ENCODE measurements at regions not wholly inside any gene's neighbourhood (a gene's known extent, or its start where the extent isn't known, plus 50 kb on each side); places are given as distances from the start of the nearest gene placed in this dataset.
"Not testable (repeated sequence)": the region's sequence is repeated elsewhere in the genome, so short reads cannot be mapped to it uniquely, and the experiment has no call there.

GRCh38 chr2:129009555-129010146, 691.0 kb upstream of the HS6ST1 start:
- H3K4me1 ChIP-seq (ENCODE audit: control insufficient read depth, insufficient read depth, low read length), result no peaks in the 10 kb centered on the region
- H3K36me3 ChIP-seq (ENCODE audit: control insufficient read depth, insufficient read depth, low read length), result no peaks in the 10 kb centered on the region
- no peak overlapping the region for H3K4me3 ChIP-seq (ENCODE audit: insufficient read depth, low read depth, low read length)
- no peaks in the 10 kb centered on the region for H3K27me3 ChIP-seq (ENCODE audit: control insufficient read depth, insufficient read depth, low read length, poor library complexity, severe bottlenecking)
- H3K9me3 ChIP-seq (ENCODE audit: control insufficient read depth, low read length), result no peaks in the 10 kb centered on the region
- 84 to 88% methylated on average over 11 of the region's 11 CpGs for WGBS, 2 experiments
- no peak overlapping the region for H3K27ac ChIP-seq (ENCODE audit: insufficient read depth, low read depth, low read length, poor library complexity, severe bottlenecking)

- 95 to 96% methylated on average over 5 of the region's 5 CpGs for WGBS, 2 experiments
- no peak overlapping the region for H3K27ac ChIP-seq (ENCODE audit: insufficient read depth, low read depth, low read length, poor library complexity, severe bottlenecking)
- H3K27me3 ChIP-seq (ENCODE audit: control insufficient read depth, insufficient read depth, low read length, poor library complexity, severe bottlenecking), result no peaks in the 10 kb centered on the region
These were observed 691.6 kb upstream of the HS6ST1 start for GRCh38 chr2:129010262-129010661.

DNA sequence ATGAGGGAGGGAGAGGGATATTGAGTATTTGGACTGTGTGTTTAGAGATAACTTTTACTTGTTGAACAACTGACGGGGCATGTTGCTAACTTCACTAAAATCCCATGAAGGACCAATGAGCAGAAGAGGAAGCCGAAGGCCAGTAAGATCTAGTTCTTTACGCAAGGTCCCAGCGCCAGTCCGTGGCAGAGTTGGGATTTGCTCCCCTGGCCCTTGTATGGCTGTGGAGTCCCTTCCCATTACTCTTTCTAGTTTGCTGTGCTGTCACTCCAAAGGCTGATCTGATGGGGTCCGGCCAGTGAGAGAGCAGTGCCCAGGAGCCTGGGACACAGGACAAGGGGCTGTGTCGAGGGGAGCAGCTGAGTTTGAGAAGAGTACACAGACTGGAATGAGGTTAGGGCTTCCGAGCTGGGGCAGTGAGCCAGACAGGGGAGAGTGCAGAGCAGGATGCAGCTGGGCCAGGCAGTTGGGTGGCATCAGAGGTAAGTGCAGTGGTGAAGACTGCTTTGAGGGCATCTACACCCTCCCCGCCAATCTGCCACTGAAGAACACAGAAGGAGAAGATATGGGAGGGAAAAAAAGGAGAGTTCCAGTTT, 692.9 kb upstream of the HS6ST1 start:
- 91% methylated on average over 9 of the region's 9 CpGs for WGBS, 2 experiments
- Histone ChIP-seq H3K4me3 (ENCODE audit: insufficient read depth, low read depth, low read length) (no peak overlapping the region), H3K9me3 (ENCODE audit: control insufficient read depth, low read length) (no peaks in the 10 kb centered on the region), H3K27ac (ENCODE audit: insufficient read depth, low read depth, low read length, poor library complexity, severe bottlenecking) (no peak overlapping the region), H3K36me3 (ENCODE audit: control insufficient read depth, insufficient read depth, low read length) (no peaks in the 10 kb centered on the region), H3K27me3 (ENCODE audit: control insufficient read depth, insufficient read depth, low read length, poor library complexity, severe bottlenecking) (no peaks in the 10 kb centered on the region), H3K4me1 (ENCODE audit: control insufficient read depth, insufficient read depth, low read length) (no peaks in the 10 kb centered on the region)

More at GRCh38 chr2:129010262-129010661, 691.6 kb upstream of the HS6ST1 start:
- Histone ChIP-seq H3K36me3 (ENCODE audit: control insufficient read depth, insufficient read depth, low read length) (no peaks in the 10 kb centered on the region), H3K9me3 (ENCODE audit: control insufficient read depth, low read length) (no peaks in the 10 kb centered on the region), H3K4me3 (ENCODE audit: insufficient read depth, low read depth, low read length) (no peak overlapping the region), H3K4me1 (ENCODE audit: control insufficient read depth, insufficient read depth, low read length) (no peaks in the 10 kb centered on the region)

DNA sequence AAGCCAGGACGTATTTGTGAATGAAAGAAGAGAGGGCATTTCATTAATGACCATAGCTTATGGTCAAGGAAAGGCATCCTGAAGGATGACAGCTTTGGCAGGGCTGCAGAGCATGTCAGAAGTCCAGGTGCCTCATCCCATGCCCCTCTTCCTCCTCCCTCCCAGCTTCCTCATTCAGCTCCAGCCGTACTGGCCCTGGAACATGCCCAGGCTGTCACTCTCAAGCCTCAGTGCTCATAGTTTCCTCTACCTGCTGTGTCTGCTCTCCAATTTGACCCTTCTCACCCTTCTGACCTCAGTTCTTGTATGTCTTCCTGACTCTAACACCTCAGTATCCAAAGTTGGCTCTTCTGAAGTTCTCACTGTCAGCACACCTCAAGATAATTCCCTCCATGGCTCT, 695.8 kb upstream of the HS6ST1 start:
- H3K27me3 ChIP-seq (ENCODE audit: control insufficient read depth, insufficient read depth, low read length, poor library complexity, severe bottlenecking), result no peaks in the 10 kb centered on the region
- H3K9me3 ChIP-seq (ENCODE audit: control insufficient read depth, low read length), result no peaks in the 10 kb centered on the region
- no peak overlapping the region for H3K4me3 ChIP-seq (ENCODE audit: insufficient read depth, low read depth, low read length)
- no peaks in the 10 kb centered on the region for H3K4me1 ChIP-seq (ENCODE audit: control insufficient read depth, insufficient read depth, low read length)
- WGBS, 2 experiments, result 80 to 82% methylated on average over 2 of the region's 2 CpGs
- no peak overlapping the region for H3K27ac ChIP-seq (ENCODE audit: insufficient read depth, low read depth, low read length, poor library complexity, severe bottlenecking)
- H3K36me3 ChIP-seq (ENCODE audit: control insufficient read depth, insufficient read depth, low read length), result no peaks in the 10 kb centered on the region

- H3K27ac ChIP-seq (ENCODE audit: insufficient read depth, low read depth, low read length, poor library complexity, severe bottlenecking), result no peak overlapping the region
- H3K4me1 ChIP-seq (ENCODE audit: control insufficient read depth, insufficient read depth, low read length), result no peaks in the 10 kb centered on the region
- H3K27me3 ChIP-seq (ENCODE audit: control insufficient read depth, insufficient read depth, low read length, poor library complexity, severe bottlenecking), result no peaks in the 10 kb centered on the region
- no peak overlapping the region for H3K4me3 ChIP-seq (ENCODE audit: insufficient read depth, low read depth, low read length)
- H3K36me3 ChIP-seq (ENCODE audit: control insufficient read depth, insufficient read depth, low read length), result no peaks in the 10 kb centered on the region
- no peaks in the 10 kb centered on the region for H3K9me3 ChIP-seq (ENCODE audit: control insufficient read depth, low read length)
- WGBS, 2 experiments, result 93 to 95% methylated on average over 9 of the region's 9 CpGs
These were observed 697.0 kb upstream of the HS6ST1 start for GRCh38 chr2:129015397-129016285.

GRCh38 chr2:129016972-129017371, 698.3 kb upstream of the HS6ST1 start:
- H3K36me3 ChIP-seq (ENCODE audit: control insufficient read depth, insufficient read depth, low read length), result no peaks in the 10 kb centered on the region
- WGBS, 2 experiments, result 88 to 91% methylated on average over 4 of the region's 4 CpGs
- no peak overlapping the region for H3K4me3 ChIP-seq (ENCODE audit: insufficient read depth, low read depth, low read length)
- no peak overlapping the region for H3K27ac ChIP-seq (ENCODE audit: insufficient read depth, low read depth, low read length, poor library complexity, severe bottlenecking)
- H3K4me1 ChIP-seq (ENCODE audit: control insufficient read depth, insufficient read depth, low read length), result no peaks in the 10 kb centered on the region
- H3K27me3 ChIP-seq (ENCODE audit: control insufficient read depth, insufficient read depth, low read length, poor library complexity, severe bottlenecking), result no peaks in the 10 kb centered on the region
- no peaks in the 10 kb centered on the region for H3K9me3 ChIP-seq (ENCODE audit: control insufficient read depth, low read length)

DNA sequence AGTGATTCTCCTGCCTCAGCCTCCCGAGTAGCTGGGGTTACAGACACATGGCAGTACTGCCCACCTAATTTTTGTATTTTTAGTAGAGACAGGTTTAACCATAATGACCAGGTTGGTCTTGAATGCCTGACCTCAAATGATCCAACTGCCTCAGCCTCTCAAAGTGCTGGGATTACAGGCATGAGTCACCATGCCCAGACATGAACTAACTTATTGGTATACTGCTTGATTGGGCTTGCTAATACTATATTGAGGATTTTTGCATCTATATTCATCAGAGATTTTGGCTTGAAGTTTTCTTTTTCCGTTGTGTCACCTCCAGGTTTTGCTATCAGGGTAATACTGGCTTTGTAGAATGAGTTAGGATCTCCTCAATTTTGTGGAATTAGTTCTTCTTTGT, 706.1 kb upstream of the HS6ST1 start:
- no peaks in the 10 kb centered on the region for H3K27me3 ChIP-seq (ENCODE audit: control insufficient read depth, insufficient read depth, low read length, poor library complexity, severe bottlenecking)
- WGBS, 2 experiments, result 82 to 87% methylated on average over 2 of the region's 2 CpGs
- H3K27ac ChIP-seq (ENCODE audit: insufficient read depth, low read depth, low read length, poor library complexity, severe bottlenecking), result no peak overlapping the region
- H3K36me3 ChIP-seq (ENCODE audit: control insufficient read depth, insufficient read depth, low read length), result no peaks in the 10 kb centered on the region
- H3K4me1 ChIP-seq (ENCODE audit: control insufficient read depth, insufficient read depth, low read length), result no peaks in the 10 kb centered on the region
- H3K9me3 ChIP-seq (ENCODE audit: control insufficient read depth, low read length), result no peaks in the 10 kb centered on the region
- H3K4me3 ChIP-seq (ENCODE audit: insufficient read depth, low read depth, low read length), result no peak overlapping the region

- Histone ChIP-seq H3K4me3 (ENCODE audit: insufficient read depth, low read depth, low read length) (no peak overlapping the region), H3K4me1 (ENCODE audit: control insufficient read depth, insufficient read depth, low read length) (no peaks in the 10 kb centered on the region), H3K36me3 (ENCODE audit: control insufficient read depth, insufficient read depth, low read length) (no peaks in the 10 kb centered on the region), H3K9me3 (ENCODE audit: control insufficient read depth, low read length) (no peaks in the 10 kb centered on the region), H3K27ac (ENCODE audit: insufficient read depth, low read depth, low read length, poor library complexity, severe bottlenecking) (no peak overlapping the region), H3K27me3 (ENCODE audit: control insufficient read depth, insufficient read depth, low read length, poor library complexity, severe bottlenecking) (no peaks in the 10 kb centered on the region)
- 87 to 99% methylated on average over 3 of the region's 3 CpGs for WGBS, 2 experiments
These were observed 717.3 kb upstream of the HS6ST1 start for GRCh38 chr2:129035992-129036391.

- not testable (repeated sequence) for H3K4me3 ChIP-seq (ENCODE audit: insufficient read depth, low read depth, low read length); H3K4me1 ChIP-seq (ENCODE audit: control insufficient read depth, insufficient read depth, low read length); H3K9me3 ChIP-seq (ENCODE audit: control insufficient read depth, low read length); H3K36me3 ChIP-seq (ENCODE audit: control insufficient read depth, insufficient read depth, low read length); H3K27ac ChIP-seq (ENCODE audit: insufficient read depth, low read depth, low read length, poor library complexity, severe bottlenecking); H3K27me3 ChIP-seq (ENCODE audit: control insufficient read depth, insufficient read depth, low read length, poor library complexity, severe bottlenecking)
- WGBS, 2 experiments, result 93 to 97% methylated on average over 10 of the region's 10 CpGs
These were observed 725.0 kb upstream of the HS6ST1 start for GRCh38 chr2:129043677-129044076.

DNA sequence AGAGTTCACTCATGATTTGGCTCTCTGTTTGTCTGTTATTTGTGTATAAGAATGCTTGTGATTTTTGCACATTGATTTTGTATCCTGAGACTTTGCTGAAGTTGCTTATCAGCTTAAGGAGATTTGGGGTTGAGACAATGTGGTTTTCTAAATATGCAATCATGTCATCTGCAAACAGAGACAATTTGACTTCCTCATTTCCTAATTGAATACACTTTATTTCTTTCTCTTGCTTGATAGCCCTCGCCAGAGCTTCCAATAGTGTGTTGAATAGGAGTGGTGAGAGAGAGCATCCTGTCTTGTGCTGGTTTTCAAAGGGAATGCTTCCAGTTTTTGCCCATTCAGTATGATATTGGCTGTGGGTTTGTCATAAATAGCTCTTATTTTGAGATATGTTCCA, 727.8 kb upstream of the HS6ST1 start:
- WGBS, 2 experiments, result 75 to 100% methylated on average over 1 of the region's 1 CpG

More for the DNA sequence above, 727.8 kb upstream of the HS6ST1 start:
- H3K27ac ChIP-seq (ENCODE audit: insufficient read depth, low read depth, low read length, poor library complexity, severe bottlenecking); H3K4me3 ChIP-seq (ENCODE audit: insufficient read depth, low read depth, low read length); H3K4me1 ChIP-seq (ENCODE audit: control insufficient read depth, insufficient read depth, low read length); H3K36me3 ChIP-seq (ENCODE audit: control insufficient read depth, insufficient read depth, low read length); H3K27me3 ChIP-seq (ENCODE audit: control insufficient read depth, insufficient read depth, low read length, poor library complexity, severe bottlenecking); H3K9me3 ChIP-seq (ENCODE audit: control insufficient read depth, low read length): not testable (repeated sequence)
